Neutrophil (primary cell): ENCODE measurements at regions not wholly inside any gene's neighbourhood (a gene's known extent, or its start where the extent isn't known, plus 50 kb on each side); places are given as distances from the start of the nearest gene placed in this dataset.

Experiments used
- H3K27ac ChIP-seq: fragments of 200-600 bp; sonication (generic); 2 replicates; pipeline ENCODE4 v1.5.1; 2016; ENCODE audit warnings: mild to moderate bottlenecking, moderate library complexity
- H3K27me3 ChIP-seq: fragments of 200-600 bp; sonication (generic); 2 replicates; pipeline ENCODE4 v1.6.0; 2016; ENCODE audit warnings: mild to moderate bottlenecking
- H3K36me3 ChIP-seq: fragments of 200-600 bp; sonication (generic); 2 replicates; pipeline ENCODE4 v1.5.1; 2017
- H3K4me1 ChIP-seq, 2 experiments: fragments of 200-600 bp in 1 of 2; sonication (generic) in 1 of 2; 1 replicate in 1 of 2; 2 replicates in 1 of 2; pipeline versions ENCODE4 v1.5.1 to v1.6.1; 2013 to 2016; ENCODE audit warnings: low read depth in 1 of 2, low read length in 1 of 2, mild to moderate bottlenecking in 1 of 2, moderate library complexity in 1 of 2; ENCODE audit not compliant: control insufficient read depth in 1 of 2, insufficient read depth in 1 of 2
- H3K4me3 ChIP-seq, 2 experiments: fragments of 200-600 bp in 1 of 2; sonication (generic) in 1 of 2; 1 replicate in 1 of 2; 2 replicates in 1 of 2; pipeline ENCODE4 v1.5.1; 2013 to 2016; ENCODE audit warnings: low read depth in 1 of 2, low read length in 1 of 2, mild to moderate bottlenecking in 1 of 2, moderate library complexity in 1 of 2
- H3K9me3 ChIP-seq: fragments of 200-600 bp; sonication (generic); 2 replicates; pipeline ENCODE4 v1.5.1; 2016
- TF ChIP-seq, protein P1 (sequence below): fragments of 200-600 bp; sonication (generic); IDR thresholded peaks from 2 replicates; pipeline ENCODE4 v1.5.1; 2016; ENCODE audit warnings: antibody characterized with exemption

DNA sequence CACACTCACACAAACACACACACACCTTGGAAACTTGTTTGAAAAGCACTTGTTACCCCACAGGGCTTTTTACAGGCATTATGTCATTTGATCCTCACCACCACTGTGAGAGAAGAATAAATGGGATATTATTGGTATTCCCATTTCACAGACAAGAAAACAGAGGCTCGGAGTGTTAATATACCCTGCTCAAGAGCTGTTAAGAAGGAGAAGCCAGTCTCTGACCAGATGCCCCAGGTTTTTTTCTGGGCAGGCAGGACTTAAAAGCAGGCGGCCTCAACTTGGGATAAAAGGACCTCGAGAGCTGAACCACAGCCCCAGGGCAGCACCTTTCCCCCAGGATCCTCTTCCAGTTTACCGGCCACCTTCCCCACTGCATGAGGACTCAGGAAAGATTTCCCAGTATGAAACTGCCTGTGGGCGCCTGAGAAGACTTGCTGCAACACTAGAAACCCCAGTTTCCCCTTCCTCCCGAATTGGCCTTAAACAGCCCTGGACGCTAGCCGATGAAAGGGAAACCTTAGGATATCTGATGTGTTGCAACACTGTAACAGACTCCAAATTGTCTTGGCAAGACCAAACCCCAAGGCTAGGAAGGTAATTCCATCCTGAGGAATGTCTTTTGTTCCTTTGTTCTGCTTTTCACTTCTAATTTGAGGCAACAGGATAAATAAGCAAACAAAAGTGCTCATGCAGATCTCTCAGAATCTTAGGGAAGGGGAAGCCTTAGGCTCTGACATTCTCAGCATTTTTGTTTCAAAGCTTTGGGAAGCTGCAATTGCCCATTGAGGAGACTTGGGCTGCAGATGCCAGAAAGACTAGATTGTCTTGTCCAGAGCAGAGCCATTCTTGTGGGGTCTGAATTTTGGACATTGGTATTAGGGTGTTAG is 173.5 kb downstream of the TRIM29 start:
- no peaks in the 10 kb centered on the region for H3K9me3 ChIP-seq
- no peaks in the 10 kb centered on the region for H3K36me3 ChIP-seq
- no peak overlapping the region for H3K27ac ChIP-seq
- H3K27me3 ChIP-seq = peaks cover 63% of the 10 kb centered on the region
- TF ChIP-seq, protein P1, sequence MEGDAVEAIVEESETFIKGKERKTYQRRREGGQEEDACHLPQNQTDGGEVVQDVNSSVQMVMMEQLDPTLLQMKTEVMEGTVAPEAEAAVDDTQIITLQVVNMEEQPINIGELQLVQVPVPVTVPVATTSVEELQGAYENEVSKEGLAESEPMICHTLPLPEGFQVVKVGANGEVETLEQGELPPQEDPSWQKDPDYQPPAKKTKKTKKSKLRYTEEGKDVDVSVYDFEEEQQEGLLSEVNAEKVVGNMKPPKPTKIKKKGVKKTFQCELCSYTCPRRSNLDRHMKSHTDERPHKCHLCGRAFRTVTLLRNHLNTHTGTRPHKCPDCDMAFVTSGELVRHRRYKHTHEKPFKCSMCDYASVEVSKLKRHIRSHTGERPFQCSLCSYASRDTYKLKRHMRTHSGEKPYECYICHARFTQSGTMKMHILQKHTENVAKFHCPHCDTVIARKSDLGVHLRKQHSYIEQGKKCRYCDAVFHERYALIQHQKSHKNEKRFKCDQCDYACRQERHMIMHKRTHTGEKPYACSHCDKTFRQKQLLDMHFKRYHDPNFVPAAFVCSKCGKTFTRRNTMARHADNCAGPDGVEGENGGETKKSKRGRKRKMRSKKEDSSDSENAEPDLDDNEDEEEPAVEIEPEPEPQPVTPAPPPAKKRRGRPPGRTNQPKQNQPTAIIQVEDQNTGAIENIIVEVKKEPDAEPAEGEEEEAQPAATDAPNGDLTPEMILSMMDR = no peak
- no peaks in the 10 kb centered on the region for H3K4me1 ChIP-seq
- H3K4me3 ChIP-seq = no peak overlapping the region

DNA sequence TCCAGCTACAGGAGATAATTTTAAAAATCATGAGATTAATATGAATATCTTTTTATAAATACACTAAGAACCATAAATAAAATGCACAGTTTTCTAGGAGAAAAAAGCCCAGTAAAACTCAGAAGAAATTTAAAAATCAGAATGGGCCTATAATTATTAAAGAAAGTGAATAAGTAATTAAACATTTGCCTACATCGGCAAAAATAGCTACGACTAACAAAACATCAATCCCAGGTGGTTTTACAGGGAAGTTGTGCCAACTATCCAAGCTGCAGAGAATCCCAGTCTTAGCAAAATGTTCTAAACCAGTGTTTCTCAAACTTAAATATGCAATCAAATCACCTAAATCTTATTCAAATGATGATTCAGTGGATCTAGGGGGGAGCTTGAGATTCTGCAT is 180.0 kb downstream of the TRIM29 start:
- TF ChIP-seq, protein P1 = no peak
- Histone ChIP-seq H3K27ac (no peak overlapping the region), H3K36me3 (no peaks in the 10 kb centered on the region), H3K4me1 (no peaks in the 10 kb centered on the region), H3K27me3 (peaks cover 83% of the 10 kb centered on the region), H3K4me3 (no peak overlapping the region), H3K9me3 (no peaks in the 10 kb centered on the region)

- peaks cover 58% of the 10 kb centered on the region for H3K27me3 ChIP-seq
- no peaks in the 10 kb centered on the region for H3K9me3 ChIP-seq
- H3K36me3 ChIP-seq = no peaks in the 10 kb centered on the region
- TF ChIP-seq, protein P1 = no peak
- H3K27ac ChIP-seq = no peak overlapping the region
- no peak overlapping the region for H3K4me3 ChIP-seq
- H3K4me1 ChIP-seq = no peaks in the 10 kb centered on the region
These were observed 185.5 kb downstream of the TRIM29 start for GRCh38 chr11:119952441-119952840.

DNA sequence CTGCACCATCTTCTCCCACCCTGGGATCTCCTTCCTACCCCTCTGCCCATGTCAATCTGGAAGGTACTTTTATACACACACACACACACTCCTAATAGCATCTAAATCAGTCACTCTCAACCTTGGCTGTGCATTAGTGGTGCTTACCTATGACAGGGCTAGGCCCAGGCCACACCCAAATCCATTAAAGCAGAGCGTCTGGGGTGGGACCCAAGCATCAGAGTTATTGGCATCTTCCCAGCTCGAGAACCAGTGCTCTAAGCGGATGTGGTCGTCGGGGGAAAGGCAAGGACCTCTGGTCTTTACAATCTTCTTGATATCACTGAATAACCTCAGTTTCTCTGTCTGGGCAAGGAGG is 194.6 kb downstream of the TRIM29 start:
- no peak overlapping the region for H3K4me3 ChIP-seq
- H3K36me3 ChIP-seq = no peaks in the 10 kb centered on the region
- TF ChIP-seq, protein P1 = no peak
- H3K4me1 ChIP-seq = no peaks in the 10 kb centered on the region
- H3K9me3 ChIP-seq = no peaks in the 10 kb centered on the region
- H3K27me3 ChIP-seq = peaks cover 16% of the 10 kb centered on the region
- no peak overlapping the region for H3K27ac ChIP-seq

DNA sequence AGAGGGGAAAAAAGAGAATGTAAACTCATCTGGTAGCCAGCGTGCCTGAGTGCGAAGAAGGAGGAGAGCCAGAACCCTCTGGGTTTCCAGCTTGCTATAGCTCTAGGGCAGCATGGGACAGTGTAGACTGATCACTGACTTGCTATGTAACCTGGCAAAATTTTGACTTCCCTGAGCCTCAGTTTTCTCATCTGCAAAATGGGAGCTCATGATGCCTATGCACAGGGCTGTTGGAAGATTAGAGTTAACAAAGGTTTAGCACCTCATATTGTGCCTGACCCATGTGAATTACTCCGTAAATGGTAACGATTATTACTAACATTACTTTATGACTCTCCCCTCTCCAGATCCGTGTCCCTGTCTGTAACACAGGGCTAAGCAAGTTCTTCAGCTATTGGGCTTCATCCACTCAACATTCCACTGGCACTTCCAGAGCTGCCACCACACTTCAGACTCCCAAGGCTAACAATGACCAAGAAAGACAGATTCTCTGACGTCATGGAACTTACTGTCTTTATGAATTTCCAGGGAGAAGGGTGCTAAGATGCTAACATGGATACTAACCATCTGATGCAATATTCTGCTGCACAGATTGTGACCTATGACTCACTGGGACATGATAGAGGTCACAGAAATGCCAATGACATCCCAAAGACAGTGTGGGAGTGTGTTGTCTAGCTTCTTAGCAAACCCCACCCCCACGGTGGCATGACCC is 195.2 kb downstream of the TRIM29 start:
- Histone ChIP-seq H3K27ac (no peak overlapping the region), H3K4me1 (no peaks in the 10 kb centered on the region), H3K4me3 (no peak overlapping the region), H3K9me3 (no peaks in the 10 kb centered on the region), H3K36me3 (no peaks in the 10 kb centered on the region), H3K27me3 (peaks cover 16% of the 10 kb centered on the region)
- TF ChIP-seq, protein P1 = no peak
